NCI-H748 (cell line): ENCODE measurements at regions not wholly inside any gene's neighbourhood (a gene's known extent, or its start where the extent isn't known, plus 50 kb on each side); places are given as distances from the start of the nearest gene placed in this dataset.
"Not testable (repeated sequence)": the region's sequence is repeated elsewhere in the genome, so short reads cannot be mapped to it uniquely, and the experiment has no call there.

Experiments
- DNase-seq: peaks from one replicate; lab custom pipeline; 2025; ENCODE audit not compliant: unreplicated experiment; lab: John Stamatoyannopoulos, UW

DNA sequence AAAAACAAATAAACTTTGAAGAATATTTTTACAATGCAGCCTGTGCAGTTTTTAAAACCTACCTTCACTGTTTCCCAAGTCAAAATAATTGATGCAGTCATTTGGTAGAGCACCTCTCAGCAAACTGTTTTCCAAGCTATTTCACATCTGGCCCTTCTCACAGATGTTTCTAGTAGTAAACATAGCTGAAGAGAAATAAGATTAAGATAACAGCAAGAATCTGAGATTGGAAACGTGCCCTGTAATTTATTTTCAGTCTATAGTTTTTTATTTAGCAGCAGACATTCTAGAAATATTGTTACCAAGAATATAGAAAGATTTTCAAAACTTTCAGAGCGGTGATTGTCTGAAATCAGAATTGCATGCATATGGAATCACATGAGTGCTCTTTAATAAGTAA is 440.2 kb downstream of the TRIB2 start:
- DNase-seq = no peak

DNA sequence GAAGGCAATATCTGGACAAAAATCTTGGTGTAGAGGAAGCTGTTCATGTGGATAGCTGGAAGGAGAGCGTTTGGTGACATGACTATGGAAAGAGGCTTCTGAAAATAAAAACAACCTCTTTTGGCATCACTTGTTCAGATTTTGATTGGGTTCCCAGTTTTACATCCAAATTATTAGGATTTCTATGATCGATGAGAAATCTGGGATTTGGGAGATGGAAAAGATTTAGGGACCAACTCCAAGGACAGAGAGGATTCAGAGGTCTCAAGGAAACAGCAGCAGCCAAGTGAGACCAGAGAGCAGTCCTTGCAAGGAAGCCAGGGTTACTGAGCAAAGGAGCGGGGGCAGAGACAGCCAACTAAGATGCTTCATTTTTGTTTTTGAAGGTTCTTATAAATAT is 441.7 kb downstream of the TRIB2 start:
- DNase-seq = no peak

DNA sequence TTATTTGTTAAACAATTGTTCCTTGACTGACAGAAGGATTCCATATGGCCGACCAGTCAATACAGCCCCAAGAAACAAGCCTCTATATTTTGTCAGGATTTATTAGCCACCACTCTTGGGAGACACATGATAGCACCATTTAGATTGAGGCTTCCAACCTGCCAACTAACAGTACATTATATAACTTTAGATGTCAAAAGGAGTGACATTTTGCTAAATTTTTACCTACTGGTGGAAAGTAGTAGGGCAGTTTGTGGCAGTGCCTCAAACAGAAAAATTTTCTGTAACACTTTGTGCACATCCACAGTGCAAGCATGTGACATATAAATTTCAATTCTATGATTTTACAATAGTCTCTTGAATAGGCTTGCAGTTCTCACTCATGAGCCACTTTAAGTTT is 464.0 kb downstream of the TRIB2 start:
- no peak for DNase-seq

- peak; percentile 24 for DNase-seq
Measured at GRCh38 chr2:13193075-13193474, 476.3 kb downstream of the TRIB2 start.

GRCh38 chr2:13193900-13194299 is 477.2 kb downstream of the TRIB2 start:
- DNase-seq = peak; percentile 75

DNA sequence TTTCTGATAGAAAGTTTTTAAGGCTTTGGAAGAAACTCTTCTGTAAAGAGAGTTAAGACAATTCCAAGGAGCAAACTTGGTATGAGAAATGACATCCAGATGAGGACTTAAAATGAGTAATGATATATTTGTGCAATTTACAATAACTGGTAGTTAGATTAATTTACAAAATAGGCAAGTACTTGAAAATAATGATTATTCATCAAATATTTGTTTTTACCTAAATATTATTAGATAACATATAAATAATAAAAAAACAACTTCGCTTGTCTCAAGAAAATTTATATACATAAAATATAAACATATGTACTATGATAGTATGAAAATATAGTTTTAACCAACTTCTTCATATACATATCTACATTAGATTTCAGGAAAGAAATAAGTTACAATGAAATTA is 478.5 kb downstream of the TRIB2 start:
- no peak for DNase-seq

- DNase-seq = no peak
Measured at GRCh38 chr2:13197248-13197647, 480.5 kb downstream of the TRIB2 start.

DNA sequence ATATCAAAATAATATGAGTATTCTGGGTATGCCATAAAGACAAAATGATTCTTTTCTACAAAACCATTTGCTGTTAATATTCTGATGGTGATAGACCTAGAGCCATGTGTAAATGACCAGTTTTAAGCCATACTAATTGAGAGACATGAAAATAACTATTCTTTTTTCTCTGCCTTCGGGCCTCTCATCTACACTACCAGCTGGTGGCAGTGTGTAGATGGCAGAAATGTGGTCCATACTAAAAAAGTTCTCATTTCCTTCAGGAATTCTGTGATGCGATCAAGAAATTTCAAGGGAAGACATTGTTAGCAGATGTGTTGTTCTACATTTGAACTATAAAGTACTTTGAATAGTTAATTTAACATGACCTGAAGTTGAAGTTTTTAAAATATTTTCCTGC is 485.2 kb downstream of the TRIB2 start:
- DNase-seq = peak; percentile 25

DNA sequence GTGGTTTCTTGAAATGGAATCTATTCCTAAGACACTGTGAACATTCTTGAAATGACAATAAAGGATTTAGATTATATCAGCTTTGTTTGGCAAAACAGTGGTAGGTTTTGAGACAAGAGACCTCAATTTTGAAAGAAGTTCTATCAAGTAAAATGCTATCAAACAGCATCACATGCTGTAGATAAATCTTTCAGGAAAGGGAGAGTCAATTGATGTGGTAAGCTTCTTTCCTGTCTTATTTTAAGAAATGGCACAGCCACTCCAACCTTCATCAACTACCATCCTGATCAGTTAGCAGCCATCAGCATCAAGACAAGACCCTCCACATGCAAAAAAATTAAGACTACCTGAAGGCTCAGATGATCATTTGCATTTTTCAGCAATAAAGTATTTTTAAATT is 495.4 kb downstream of the TRIB2 start:
- no peak for DNase-seq

DNA sequence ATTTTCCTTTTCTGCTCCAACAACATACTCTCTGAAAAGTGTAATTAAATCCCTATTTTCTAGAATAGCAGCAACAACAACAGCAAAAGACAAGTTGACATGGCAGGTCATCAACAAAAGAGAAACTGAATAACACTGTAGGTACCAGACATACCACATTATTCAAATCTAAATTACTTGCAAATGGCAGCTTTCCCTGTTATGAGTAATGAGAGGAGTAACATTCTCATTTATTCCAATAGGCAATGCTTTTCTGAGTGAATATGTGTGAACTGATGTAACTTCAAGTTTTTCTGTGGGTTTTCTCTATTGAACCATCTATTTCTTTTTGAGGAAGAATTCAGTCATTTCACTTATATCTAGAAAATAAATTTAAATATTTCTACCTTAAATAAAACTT is 501.5 kb downstream of the TRIB2 start:
- DNase-seq = no peak

- peak; percentile 95 for DNase-seq
Measured at GRCh38 chr2:13227578-13227977, 510.8 kb downstream of the TRIB2 start.

GRCh38 chr2:13230221-13230620 is 513.5 kb downstream of the TRIB2 start:
- peak; percentile 92 for DNase-seq

DNA sequence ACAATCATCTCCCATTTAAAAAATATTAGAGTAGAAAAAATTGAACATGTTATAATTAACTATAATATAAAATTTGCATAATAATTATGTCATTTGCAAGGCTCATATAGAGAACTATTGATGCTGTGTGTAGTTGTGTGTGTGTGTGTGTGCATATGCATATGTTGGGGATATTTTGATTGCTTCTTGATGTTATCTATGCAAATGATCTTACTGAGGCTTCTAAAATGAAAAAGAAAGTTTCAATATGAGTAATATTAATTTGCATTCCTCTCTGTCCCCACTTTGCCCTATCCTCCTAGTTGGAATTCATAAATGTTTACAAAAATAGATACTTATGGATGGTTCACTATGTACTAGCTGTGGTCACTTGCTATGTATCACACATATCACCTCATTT is 523.3 kb downstream of the TRIB2 start:
- no peak for DNase-seq

DNA sequence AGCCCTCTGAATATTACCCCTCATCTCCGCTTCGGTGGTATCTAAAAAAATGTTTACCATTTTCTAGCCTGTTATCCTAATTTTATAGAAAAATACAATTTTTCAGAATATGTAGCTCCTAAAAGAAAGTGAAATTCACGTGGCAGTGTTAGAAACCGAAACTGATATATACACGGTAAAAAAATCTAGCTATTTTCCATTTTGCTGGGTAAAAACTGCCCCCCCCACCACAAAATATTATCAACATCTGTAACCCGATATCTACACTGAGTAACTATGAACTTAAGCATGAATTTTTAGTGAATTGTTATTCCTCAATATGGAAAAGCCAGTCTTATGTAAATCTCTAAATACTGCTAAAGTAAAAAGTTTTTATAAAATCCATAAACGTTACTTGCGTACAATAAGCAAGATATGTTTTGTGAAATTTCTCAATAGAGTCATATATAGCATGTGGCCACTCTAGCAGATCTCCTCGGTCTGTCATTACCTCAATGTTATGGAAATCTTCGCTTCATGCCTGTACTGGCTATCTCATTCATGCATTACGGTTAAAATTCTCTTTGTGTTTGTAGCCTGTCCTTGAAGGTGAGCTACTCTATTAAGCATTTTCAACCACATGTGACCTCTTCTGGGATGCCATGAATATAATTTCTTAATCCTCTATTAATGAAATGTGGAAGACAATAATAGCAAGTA is 524.2 kb downstream of the TRIB2 start:
- no peak for DNase-seq

- no peak for DNase-seq
Measured at GRCh38 chr2:13252615-13253014, 535.9 kb downstream of the TRIB2 start.

DNA sequence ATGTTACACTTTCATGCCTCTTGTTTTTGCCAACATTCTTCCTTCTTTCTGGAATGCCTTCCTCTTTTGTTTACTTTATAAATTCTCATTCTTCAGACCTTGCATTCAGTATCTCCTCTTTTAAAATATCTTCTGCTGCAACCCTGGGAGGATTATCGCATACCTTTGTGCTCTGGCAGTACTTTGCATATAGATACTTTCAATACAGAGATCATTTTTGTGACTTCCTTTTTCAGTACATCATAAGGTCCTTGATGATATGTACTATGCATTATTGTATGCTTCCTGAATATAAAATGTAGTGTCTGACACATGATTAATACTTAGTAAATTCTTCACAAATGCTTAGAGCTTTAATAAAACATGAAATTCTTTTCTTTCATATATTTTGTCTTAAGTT is 538.7 kb downstream of the TRIB2 start:
- no peak for DNase-seq

DNA sequence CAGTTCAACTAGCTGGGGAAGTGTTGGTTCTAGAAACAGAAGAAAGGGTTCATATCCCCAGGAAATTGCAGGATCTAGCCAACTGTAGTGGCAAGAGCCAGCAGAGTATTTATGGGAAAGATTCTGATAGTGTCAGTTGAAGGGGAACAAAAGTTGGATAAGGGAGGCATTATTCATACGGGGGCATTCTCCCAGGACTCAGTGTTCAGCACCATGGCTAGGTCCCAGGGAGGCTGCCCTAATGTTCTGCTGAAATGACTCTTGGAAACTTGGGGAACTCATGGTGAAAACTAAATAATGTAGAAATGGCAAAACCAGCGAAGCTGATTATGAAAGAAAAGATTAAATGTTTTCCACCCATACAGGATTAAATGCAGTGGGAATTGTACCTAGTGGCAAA is 543.7 kb downstream of the TRIB2 start:
- DNase-seq = no peak

- no peak for DNase-seq
Measured at GRCh38 chr2:13266166-13266565, 549.4 kb downstream of the TRIB2 start.

DNA sequence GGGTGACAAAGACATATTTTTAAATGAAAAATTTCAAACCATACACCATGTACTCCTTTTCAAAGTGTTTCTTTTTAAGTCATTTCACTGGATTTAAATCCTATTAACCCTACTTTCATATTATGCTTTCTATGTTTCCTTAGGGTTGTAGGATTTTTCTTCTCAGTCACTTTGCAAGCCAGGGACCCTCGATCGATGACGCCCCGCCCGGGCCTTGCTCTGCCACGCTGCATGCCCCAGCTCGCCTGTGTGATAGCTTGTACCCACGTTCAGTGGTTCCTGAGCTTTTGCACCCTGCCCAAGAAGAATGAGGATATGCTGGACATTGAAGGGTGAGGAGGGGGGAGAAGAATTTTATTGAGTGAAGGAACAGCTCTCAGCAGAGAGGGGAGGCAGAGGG is 568.0 kb downstream of the TRIB2 start:
- no peak for DNase-seq

DNA sequence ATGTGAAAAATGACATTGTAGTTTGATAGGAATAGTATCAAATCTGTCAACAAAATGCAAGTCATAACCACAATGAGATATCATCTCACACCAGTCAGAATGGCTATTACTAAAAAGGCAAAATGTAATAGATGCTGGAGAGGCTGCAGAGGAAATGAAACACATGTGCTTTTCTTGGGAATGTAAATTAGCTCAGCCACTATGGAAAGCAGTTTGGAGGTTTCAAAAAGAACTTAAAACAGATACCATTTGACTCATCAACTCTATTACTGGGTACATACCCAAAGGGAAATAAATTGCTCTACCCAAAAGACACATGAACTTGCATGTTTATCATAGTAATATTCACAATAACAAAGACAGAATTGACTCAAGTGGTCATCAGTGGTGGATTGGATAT is 572.6 kb downstream of the TRIB2 start:
- DNase-seq = no peak

DNA sequence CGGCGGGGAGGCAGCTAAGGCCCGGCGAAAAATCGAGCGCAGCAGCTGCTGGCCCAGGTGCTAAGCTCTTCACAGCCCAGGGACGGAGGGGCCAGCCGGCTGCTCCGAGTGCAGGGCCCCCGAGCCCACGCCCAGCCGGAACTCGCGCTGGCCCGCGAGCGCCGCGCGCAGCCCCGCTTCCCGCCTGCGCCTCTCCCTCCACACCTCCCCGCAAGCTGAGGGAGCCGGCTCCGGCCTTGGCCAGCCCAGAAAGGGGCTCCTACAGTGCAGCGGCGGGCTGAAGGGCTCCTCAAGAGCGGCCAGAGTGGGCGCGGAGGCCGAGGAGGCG is 591.7 kb downstream of the TRIB2 start:
- not testable (repeated sequence) for DNase-seq

- DNase-seq = no peak
Measured at GRCh38 chr2:13308989-13309388, 592.3 kb downstream of the TRIB2 start.

GRCh38 chr2:13332060-13332459 is 615.3 kb downstream of the TRIB2 start:
- DNase-seq = no peak

DNA sequence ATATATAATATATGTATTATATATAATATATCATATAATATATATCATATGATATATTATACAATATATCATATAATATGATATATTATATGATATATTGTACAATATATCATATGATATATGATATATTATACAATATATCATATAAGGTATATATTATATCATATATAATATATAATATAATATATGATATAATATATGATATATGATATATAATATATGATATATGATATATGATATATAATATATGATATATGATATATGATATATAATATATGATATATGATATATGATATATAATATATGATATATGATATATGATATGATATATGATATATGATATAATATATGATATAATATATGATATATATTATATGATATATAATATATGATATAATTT is 617.3 kb downstream of the TRIB2 start:
- DNase-seq = not testable (repeated sequence)
